Right lobe of liver (tissue), 6 donors: ENCODE measurements at regions not wholly inside any gene's neighbourhood (a gene's known extent, or its start where the extent isn't known, plus 50 kb on each side); places are given as distances from the start of the nearest gene placed in this dataset.
"Not testable (repeated sequence)": the region's sequence is repeated elsewhere in the genome, so short reads cannot be mapped to it uniquely, and the experiment has no call there.

Experiments
- ATAC-seq, 4 donors: fragments of 200-7000 bp; cut with Tn5 transposase; one replicate each; pipeline ENCODE4 v1.9.1; 2020; ENCODE audit warnings: mild to moderate bottlenecking in 4 of 4, moderate library complexity in 4 of 4
- DNase-seq, 3 donors: peaks; one replicate each; pipeline ENCODE4 v3.0.0-alpha.2; 2020
- H3K27ac ChIP-seq, 3 donors: fragments of 200-600 bp; one replicate each; pipeline ENCODE4 v1.8.0; 2022
- H3K27me3 ChIP-seq, 2 donors: fragments of 200-600 bp; one replicate each; pipeline ENCODE4 v1.8.0; 2022
- H3K36me3 ChIP-seq, 4 donors: fragments of 200-600 bp; sonication (generic) in 1 of 4; one replicate each; pipeline versions ENCODE4 v1.5.1 to v1.8.0; 2017 to 2022; ENCODE audit warnings: control low read depth in 1 of 4
- H3K4me1 ChIP-seq, 4 donors: fragments of 200-600 bp; sonication (generic) in 1 of 4; one replicate each; pipeline versions ENCODE4 v1.5.1 to v1.8.0; 2017 to 2022; ENCODE audit warnings: control low read depth in 1 of 4
- H3K4me3 ChIP-seq, 3 donors: fragments of 200-600 bp; one replicate each; pipeline ENCODE4 v1.8.0; 2022
- H3K9me3 ChIP-seq, 4 donors: fragments of 200-600 bp; sonication (generic) in 1 of 4; one replicate each; pipeline versions ENCODE4 v1.5.1 to v1.8.0; 2017 to 2022; ENCODE audit warnings: control low read depth in 1 of 4
- POLR2A ChIP-seq: fragments of 450-650 bp; IDR thresholded peaks from one replicate; pipeline ENCODE4 v1.6.1; 2017; ENCODE audit warnings: antibody characterized with exemption, mild to moderate bottlenecking
- WGBS: methylation state at CpG from one replicate; pipeline ENCODE4 v1.1.6; 2018; ENCODE audit warnings: low coverage, low lambda C conversion rate; ENCODE audit not compliant: insufficient coverage; ENCODE audit errors: missing lambda C conversion rate; 5-methylcytosine and 5-hydroxymethylcytosine counted together
- intact Hi-C, 2 donors: fragments of 100-400 bp; cut with DNase I; formaldehyde crosslinking; loops; one replicate each; pipeline versions ENCODE4 v1.11.2 to v1.14.1; 2022
- TF ChIP-seq, protein P1 (sequence below), 4 donors: fragments of 200-600 bp in 3 of 4; fragments of 450-650 bp in 1 of 4; IDR thresholded peaks; one replicate each; pipeline versions ENCODE4 v1.5.1 to v1.8.0; 2016 to 2022; ENCODE audit warnings: antibody characterized with exemption in 4 of 4, mild to moderate bottlenecking in 2 of 4
- donor health status: DM: no; HTN: yes; CAD: no.
- donor health status: DM: no; HTN: no; CAD: no.
- donor health status: DM: no; HTN: no; CAD: no.
- donor health status: DM: no; HTN: yes; CAD: no.
- donor health status: DM: no; HTN: yes; CAD: no.

- H3K4me1 ChIP-seq: no peaks in the 10 kb centered on the region
- intact Hi-C loops: no loop called here
- ATAC-seq: no peak
- DNase-seq: no peak
- no peaks in the 10 kb centered on the region for H3K9me3 ChIP-seq
- no peak overlapping the region for H3K4me3 ChIP-seq
- no peak for TF ChIP-seq POLR2A
- TF ChIP-seq, protein P1, sequence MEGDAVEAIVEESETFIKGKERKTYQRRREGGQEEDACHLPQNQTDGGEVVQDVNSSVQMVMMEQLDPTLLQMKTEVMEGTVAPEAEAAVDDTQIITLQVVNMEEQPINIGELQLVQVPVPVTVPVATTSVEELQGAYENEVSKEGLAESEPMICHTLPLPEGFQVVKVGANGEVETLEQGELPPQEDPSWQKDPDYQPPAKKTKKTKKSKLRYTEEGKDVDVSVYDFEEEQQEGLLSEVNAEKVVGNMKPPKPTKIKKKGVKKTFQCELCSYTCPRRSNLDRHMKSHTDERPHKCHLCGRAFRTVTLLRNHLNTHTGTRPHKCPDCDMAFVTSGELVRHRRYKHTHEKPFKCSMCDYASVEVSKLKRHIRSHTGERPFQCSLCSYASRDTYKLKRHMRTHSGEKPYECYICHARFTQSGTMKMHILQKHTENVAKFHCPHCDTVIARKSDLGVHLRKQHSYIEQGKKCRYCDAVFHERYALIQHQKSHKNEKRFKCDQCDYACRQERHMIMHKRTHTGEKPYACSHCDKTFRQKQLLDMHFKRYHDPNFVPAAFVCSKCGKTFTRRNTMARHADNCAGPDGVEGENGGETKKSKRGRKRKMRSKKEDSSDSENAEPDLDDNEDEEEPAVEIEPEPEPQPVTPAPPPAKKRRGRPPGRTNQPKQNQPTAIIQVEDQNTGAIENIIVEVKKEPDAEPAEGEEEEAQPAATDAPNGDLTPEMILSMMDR (IDR thresholded peaks at IDR 0.05): no peak
- H3K27ac ChIP-seq: no peak overlapping the region
- 58% methylated on average over 3 of the region's 3 CpGs for WGBS
- no peaks in the 10 kb centered on the region for H3K27me3 ChIP-seq
- no peaks in the 10 kb centered on the region for H3K36me3 ChIP-seq
Measured at GRCh38 chrX:17976955-17977354, 115.9 kb upstream of the RAI2 start.

DNA sequence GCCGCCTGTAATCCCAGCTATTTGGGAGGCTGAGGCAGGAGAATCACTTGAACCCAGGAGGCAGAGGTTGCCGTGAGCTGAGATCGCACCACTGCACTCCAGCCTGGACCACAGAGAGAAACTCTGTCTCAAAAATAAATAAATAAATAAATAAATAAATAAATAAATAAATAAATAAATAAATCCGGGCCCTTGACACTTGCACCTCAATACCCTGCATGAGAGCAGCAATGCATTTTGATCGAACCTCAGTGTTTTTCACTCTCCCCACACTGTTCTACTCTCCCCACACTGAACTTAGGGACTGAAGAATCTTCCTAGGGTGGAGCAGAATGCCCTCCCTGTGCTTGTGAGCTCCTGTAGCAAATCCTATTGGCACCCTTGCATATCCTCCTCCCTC lies 114.3 kb upstream of the RAI2 start:
- H3K4me3 ChIP-seq, H3K4me1 ChIP-seq, H3K36me3 ChIP-seq, H3K9me3 ChIP-seq, DNase-seq, H3K27me3 ChIP-seq, intact Hi-C loops, H3K27ac ChIP-seq, ATAC-seq: not testable (repeated sequence)
- WGBS: 72% methylated on average over 4 of the region's 5 CpGs

DNA sequence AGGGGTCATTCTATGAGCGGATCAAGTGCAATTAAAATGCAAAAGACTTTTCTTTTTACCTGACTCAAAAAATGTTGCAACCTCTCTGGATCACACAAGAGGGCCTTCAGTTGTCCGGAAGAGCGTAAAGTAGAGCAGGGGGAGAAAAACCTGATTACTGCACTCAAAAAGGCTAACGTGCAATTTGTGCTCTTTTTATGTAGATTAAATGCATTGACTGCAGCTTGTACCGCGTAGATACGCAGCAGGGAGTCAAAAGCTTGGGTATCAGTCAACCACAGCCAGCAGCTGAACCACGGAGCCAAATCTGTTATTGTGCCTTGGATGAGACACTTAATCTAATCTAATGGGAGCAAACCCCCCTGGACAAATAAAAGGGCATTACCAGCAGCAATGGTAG lies 107.3 kb upstream of the RAI2 start:
- ATAC-seq (no peak), DNase-seq (no peak)
- whole genome bisulfite sequencing: 50% methylated on average over 7 of the region's 8 CpGs
- Histone ChIP-seq H3K9me3 (no peaks in the 10 kb centered on the region), H3K27me3 (no peaks in the 10 kb centered on the region), H3K27ac (no peak overlapping the region), H3K36me3 (no peaks in the 10 kb centered on the region), H3K4me3 (no peak overlapping the region), H3K4me1 (peaks cover 0 to 7% (median 0%) of the 10 kb centered on the region in 4 donors)
- intact Hi-C loops: no loop called here
- TF ChIP-seq, protein P1 (IDR thresholded peaks at IDR 0.05): no peak
- no peak for TF ChIP-seq POLR2A

- DNase-seq (peak in 2 of 3 donors; percentile 24 to 65), ATAC-seq (peak; percentile 92 to 99 (median 95))
- H3K9me3 ChIP-seq: no peaks in the 10 kb centered on the region
- H3K4me1 ChIP-seq: peaks cover 0 to 7% (median 0%) of the 10 kb centered on the region in 4 donors
- no peak overlapping the region for H3K27ac ChIP-seq
- intact Hi-C loops: no loop called here
- TF ChIP-seq POLR2A: no peak
- TF ChIP-seq, protein P1 (IDR thresholded peaks at IDR 0.05): no peak
- H3K27me3 ChIP-seq: no peaks in the 10 kb centered on the region
- WGBS: 32% methylated on average over 3 of the region's 3 CpGs
- H3K4me3 ChIP-seq: no peak overlapping the region
- H3K36me3 ChIP-seq: no peaks in the 10 kb centered on the region
Measured at GRCh38 chrX:17967888-17968287, 106.8 kb upstream of the RAI2 start.

DNA sequence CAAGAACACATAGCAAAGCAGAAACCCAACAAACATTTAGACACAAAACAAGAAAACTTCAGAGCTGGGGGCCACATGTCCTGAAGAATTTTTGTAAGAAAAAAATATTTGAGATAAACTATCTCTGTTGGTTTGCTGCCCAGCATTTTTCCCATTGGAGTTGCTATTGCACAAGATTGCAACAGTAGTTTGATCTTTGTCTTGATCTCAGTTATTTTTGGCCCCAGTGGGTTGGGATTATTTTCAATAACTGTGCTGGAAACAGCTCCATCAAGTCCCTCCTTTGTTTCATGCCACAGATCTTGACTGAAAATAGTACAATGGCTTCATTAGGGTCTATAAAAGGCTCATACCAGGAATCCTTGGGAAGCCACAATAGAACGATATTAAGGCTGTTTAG lies 103.8 kb upstream of the RAI2 start:
- DNase-seq (peak in 1 of 3 donors; percentile 39), ATAC-seq (peak in 3 of 4 donors; percentile 32 to 57 (median 51))
- no peaks in the 10 kb centered on the region for H3K9me3 ChIP-seq
- TF ChIP-seq, protein P1 (IDR thresholded peaks at IDR 0.05): no peak
- TF ChIP-seq POLR2A: no peak
- no peak overlapping the region for H3K4me3 ChIP-seq
- peaks cover 0 to 7% (median 0%) of the 10 kb centered on the region in 4 donors for H3K4me1 ChIP-seq
- no peaks in the 10 kb centered on the region for H3K36me3 ChIP-seq
- WGBS: 85% methylated on average over 1 of the region's 1 CpG
- no peak overlapping the region for H3K27ac ChIP-seq
- intact Hi-C loops: no loop called here
- H3K27me3 ChIP-seq: no peaks in the 10 kb centered on the region
